GM13977 (cell line): ENCODE measurements at regions not wholly inside any gene's neighbourhood (a gene's known extent, or its start where the extent isn't known, plus 50 kb on each side); places are given as distances from the start of the nearest gene placed in this dataset.

ENCODE experiments used
- DNase-seq: peaks from one replicate; pipeline ENCODE4 v3.0.0; 2012; ENCODE audit warnings: low spot score
- CTCF ChIP-seq: IDR thresholded peaks from 2 replicates; pipeline ENCODE4 v1.5.1; 2012; ENCODE audit warnings: mild to moderate bottlenecking, control low read depth; ENCODE audit not compliant: insufficient read depth; ENCODE audit errors: extremely low read depth, missing control alignments
- in situ Hi-C: fragments of 300-500 bp; cut with MboI; formaldehyde crosslinking; loops from one replicate; pipeline ENCODE4 v1.12.0; 2022; ENCODE audit warnings: low sequenced_read_pairs, low pct_unique_long_range_greater_than_20kb, mixed read lengths, inconsistent platforms; ENCODE audit not compliant: unreplicated experiment

- TF ChIP-seq CTCF = no peak
- in situ Hi-C loops = no loop called here
- no peak for DNase-seq
Observed at GRCh38 chr11:127607487-127608085, 607.0 kb upstream of the KIRREL3 start.

- no peak for TF ChIP-seq CTCF
- DNase-seq = no peak
- in situ Hi-C loops = no loop called here
Observed at GRCh38 chr11:127601578-127601977, 601.0 kb upstream of the KIRREL3 start.

GRCh38 chr11:127600674-127601073, 600.1 kb upstream of the KIRREL3 start:
- in situ Hi-C loops = no loop called here
- TF ChIP-seq CTCF = no peak
- no peak for DNase-seq

- TF ChIP-seq CTCF = no peak
- in situ Hi-C loops = no loop called here
- no peak for DNase-seq
Observed at GRCh38 chr11:127598476-127598875, 597.9 kb upstream of the KIRREL3 start.

- TF ChIP-seq CTCF = no peak
- DNase-seq = no peak
- in situ Hi-C loops = no loop called here
Observed at GRCh38 chr11:127596433-127596832, 595.9 kb upstream of the KIRREL3 start.

- DNase-seq = no peak
- in situ Hi-C loops = no loop called here
Observed at GRCh38 chr11:127592371-127592770, 591.8 kb upstream of the KIRREL3 start.

More at GRCh38 chr11:127592371-127592770, 591.8 kb upstream of the KIRREL3 start:
- TF ChIP-seq CTCF = no peak
